ENCODE measurements at regions not wholly inside any gene's neighbourhood (a gene's known extent, or its start where the extent isn't known, plus 50 kb on each side); places are given as distances from the start of the nearest gene placed in this dataset.

GRCh38 chr10:3245395-3245794 is 72.8 kb upstream of the PITRM1 start:
- FAIRE-seq = no peak

DNA sequence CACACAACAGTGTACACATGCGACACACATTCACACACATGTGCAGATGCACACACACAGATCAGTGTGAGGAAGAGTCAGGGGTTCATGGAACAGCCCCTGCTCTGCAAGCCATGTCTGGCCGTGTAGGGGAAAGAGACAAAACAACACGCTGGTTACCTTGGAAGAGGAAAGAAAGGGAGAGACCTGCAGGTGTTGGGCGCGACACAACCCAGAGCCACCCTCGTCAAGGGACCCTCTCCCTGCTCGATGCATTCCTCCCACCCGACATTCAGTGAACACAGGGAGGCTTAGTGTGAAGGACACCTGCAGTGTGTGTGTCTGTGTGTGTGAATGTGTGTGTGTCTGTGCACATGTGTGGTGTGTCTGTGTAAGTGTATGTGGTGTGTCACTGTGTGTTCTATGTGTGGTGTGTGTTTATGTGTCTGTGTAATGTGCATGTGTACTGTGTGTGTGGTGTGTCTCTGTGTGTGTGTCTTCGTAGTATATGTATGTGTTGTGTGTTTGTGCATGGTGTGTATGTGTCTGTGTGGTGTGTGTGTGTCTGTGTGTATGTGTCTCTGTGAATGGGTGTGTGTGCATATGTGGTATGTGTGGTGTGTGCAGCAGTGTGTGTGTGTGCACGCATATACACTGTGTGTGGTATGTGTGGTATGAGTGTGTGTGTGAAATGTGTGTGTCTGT is 69.5 kb upstream of the PITRM1 start:
- TF ChIP-seq POLR2A (IDR thresholded peaks at IDR 0.05; ENCODE audit: low read depth, low read length) (no peak), TAF1 (IDR thresholded peaks at IDR 0.05; ENCODE audit: borderline replicate concordance, low read depth, low read length) (no peak), POLR2AphosphoS5 (IDR thresholded peaks at IDR 0.05; ENCODE audit: low read depth, low read length) (no peak)
- FAIRE-seq = peak; percentile 27
- no peak for DNase-seq (ENCODE audit: insufficient read length)

More at GRCh38 chr10:3245395-3245794, 72.8 kb upstream of the PITRM1 start:
- no peak for DNase-seq (ENCODE audit: insufficient read length)
- TF ChIP-seq POLR2A (IDR thresholded peaks at IDR 0.05; ENCODE audit: low read depth, low read length) = no peak
- TF ChIP-seq TAF1 (IDR thresholded peaks at IDR 0.05; ENCODE audit: borderline replicate concordance, low read depth, low read length) = no peak
- TF ChIP-seq POLR2AphosphoS5 (IDR thresholded peaks at IDR 0.05; ENCODE audit: low read depth, low read length) = no peak

DNA sequence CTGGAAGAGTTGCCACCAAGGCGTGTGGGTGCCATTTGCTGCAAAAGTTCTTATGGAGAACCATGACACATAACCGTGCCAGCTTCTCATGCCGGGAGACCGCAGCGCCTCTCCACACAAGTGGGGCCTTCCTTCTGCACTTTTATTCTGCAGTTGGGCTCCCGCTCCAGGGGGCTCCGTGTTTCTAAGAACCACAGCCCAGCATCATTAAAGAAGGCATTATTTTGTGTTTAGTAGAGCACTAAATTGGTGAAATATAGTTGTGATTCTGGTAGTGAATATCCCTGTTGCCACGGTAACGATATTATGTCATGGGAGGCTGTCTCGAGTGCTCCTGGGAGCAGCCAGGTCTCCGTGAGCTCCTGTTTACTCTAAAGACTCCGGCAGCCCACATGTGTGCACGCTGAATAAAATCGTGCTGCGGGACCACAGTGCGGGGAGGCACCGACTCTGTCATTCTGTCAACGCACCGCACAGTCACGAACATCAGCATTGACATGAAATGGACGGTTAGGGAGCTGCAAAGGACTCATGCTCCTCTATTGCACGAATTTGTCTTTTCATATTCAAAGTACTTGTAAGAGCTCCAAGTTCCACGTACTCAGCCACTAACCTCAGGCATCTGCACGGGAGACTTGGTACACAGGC is 68.8 kb upstream of the PITRM1 start:
- FAIRE-seq (no peak), DNase-seq (ENCODE audit: insufficient read length) (no peak)
- TF ChIP-seq POLR2AphosphoS5 (IDR thresholded peaks at IDR 0.05; ENCODE audit: low read depth, low read length) (no peak), POLR2A (IDR thresholded peaks at IDR 0.05; ENCODE audit: low read depth, low read length) (no peak), TAF1 (IDR thresholded peaks at IDR 0.05; ENCODE audit: borderline replicate concordance, low read depth, low read length) (no peak)

- TF ChIP-seq POLR2AphosphoS5 (IDR thresholded peaks at IDR 0.05; ENCODE audit: low read depth, low read length) (no peak), TAF1 (IDR thresholded peaks at IDR 0.05; ENCODE audit: borderline replicate concordance, low read depth, low read length) (no peak), POLR2A (IDR thresholded peaks at IDR 0.05; ENCODE audit: low read depth, low read length) (no peak)
- DNase-seq (ENCODE audit: insufficient read length) (no peak), FAIRE-seq (no peak)
Observed at GRCh38 chr10:3239920-3240894, 67.6 kb upstream of the PITRM1 start.

DNA sequence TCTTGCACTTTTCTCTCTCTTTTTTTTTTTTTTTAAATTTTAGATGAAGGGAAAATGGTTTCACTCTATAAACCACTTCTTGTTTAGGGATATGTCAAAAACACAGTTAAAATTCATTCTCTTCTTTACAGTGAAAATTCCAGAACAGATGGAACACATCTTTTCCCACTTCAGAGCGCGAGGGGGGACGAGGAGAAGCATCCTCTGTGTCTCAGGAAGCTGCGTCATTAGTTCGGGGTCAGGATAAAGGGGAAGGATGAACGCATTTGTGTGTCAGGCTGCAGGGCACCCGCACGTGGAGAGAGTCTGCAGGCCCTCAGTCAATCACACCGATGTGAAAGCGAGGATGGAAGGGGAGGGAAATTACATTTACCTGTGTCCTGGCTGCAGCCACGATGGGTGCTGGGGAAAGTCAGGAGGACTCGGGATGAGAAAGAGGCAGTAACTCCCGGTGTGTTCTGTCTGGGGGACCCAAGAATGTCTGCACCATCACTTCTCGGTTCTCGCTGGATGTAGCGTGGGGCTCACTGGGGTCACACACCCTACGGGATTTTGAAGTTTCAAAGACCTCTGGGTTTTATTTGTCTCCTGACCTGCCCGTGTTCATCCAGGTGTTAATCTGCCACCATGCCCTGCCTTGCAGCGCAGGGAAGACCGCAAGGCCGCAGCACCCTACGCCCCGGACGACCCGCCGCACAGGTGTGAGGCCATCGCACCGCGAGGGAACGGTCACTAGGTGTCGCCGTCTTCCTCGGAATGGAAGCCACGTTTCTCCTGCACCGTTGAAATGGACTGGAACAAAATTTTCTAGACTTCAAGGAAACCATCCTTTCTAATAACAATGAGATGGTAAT is 66.7 kb upstream of the PITRM1 start:
- no peak for TF ChIP-seq POLR2A (IDR thresholded peaks at IDR 0.05; ENCODE audit: low read depth, low read length)
- TF ChIP-seq TAF1 (IDR thresholded peaks at IDR 0.05; ENCODE audit: borderline replicate concordance, low read depth, low read length) = no peak
- no peak for TF ChIP-seq POLR2AphosphoS5 (IDR thresholded peaks at IDR 0.05; ENCODE audit: low read depth, low read length)
- DNase-seq (ENCODE audit: insufficient read length) = peak; percentile 60
- peak; percentile 77 for FAIRE-seq

- TF ChIP-seq TAF1 (IDR thresholded peaks at IDR 0.05; ENCODE audit: borderline replicate concordance, low read depth, low read length) = no peak
- no peak for TF ChIP-seq POLR2A (IDR thresholded peaks at IDR 0.05; ENCODE audit: low read depth, low read length)
- TF ChIP-seq POLR2AphosphoS5 (IDR thresholded peaks at IDR 0.05; ENCODE audit: low read depth, low read length) = no peak
- no peak for FAIRE-seq
- no peak for DNase-seq (ENCODE audit: insufficient read length)
Observed at GRCh38 chr10:3238115-3238871, 65.7 kb upstream of the PITRM1 start.

DNA sequence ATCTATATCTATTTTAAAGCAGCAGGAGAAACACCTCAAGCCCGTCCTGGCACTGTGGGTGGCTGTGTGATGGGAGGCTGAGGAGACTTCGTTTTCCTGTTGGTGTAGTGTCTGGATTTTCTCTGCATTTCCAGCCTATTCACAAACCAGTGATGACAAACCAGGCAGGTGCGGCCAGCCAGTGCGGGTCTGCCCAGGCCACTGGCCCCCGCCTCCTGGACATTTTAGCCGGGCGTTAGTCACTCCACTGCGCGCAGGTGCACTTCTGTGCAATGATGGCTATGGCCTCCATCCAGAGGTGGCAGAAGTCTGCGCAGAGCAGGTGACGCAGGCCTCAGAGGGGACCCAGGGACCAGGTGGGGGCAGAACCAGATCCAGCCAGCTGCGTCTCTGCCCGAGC is 64.9 kb upstream of the PITRM1 start:
- DNase-seq (ENCODE audit: insufficient read length) = no peak
- FAIRE-seq = no peak
- no peak for TF ChIP-seq POLR2AphosphoS5 (IDR thresholded peaks at IDR 0.05; ENCODE audit: low read depth, low read length)
- no peak for TF ChIP-seq TAF1 (IDR thresholded peaks at IDR 0.05; ENCODE audit: borderline replicate concordance, low read depth, low read length)
- no peak for TF ChIP-seq POLR2A (IDR thresholded peaks at IDR 0.05; ENCODE audit: low read depth, low read length)

GRCh38 chr10:3236644-3237404 is 64.2 kb upstream of the PITRM1 start:
- DNase-seq (ENCODE audit: insufficient read length) (no peak), FAIRE-seq (no peak)
- TF ChIP-seq TAF1 (IDR thresholded peaks at IDR 0.05; ENCODE audit: borderline replicate concordance, low read depth, low read length) (no peak), POLR2AphosphoS5 (IDR thresholded peaks at IDR 0.05; ENCODE audit: low read depth, low read length) (no peak), POLR2A (IDR thresholded peaks at IDR 0.05; ENCODE audit: low read depth, low read length) (no peak)

DNA sequence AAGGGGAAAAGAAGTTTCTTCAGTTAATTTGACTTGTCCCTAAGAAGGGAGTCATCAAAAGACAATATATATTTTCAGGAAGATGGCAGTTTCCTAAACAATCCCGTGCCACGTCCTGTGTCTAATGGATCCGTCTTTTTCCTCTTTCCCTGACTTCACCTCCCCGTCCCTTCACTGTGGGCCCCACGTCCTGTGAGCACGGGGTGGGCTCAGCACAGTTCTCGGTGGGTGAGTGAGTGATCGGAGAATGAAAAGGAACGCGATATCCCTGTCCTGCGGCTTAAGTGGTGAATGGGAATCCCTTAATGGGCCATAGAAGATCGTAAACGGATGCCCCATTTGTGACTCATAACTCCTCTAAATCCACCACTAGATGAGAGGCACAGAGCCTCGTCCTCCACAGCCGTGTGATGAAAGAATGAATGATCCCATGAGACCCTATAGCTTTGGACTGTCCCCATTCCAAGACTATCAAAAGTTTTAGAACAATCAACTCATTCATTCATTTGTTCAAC is 63.5 kb upstream of the PITRM1 start:
- TF ChIP-seq POLR2AphosphoS5 (IDR thresholded peaks at IDR 0.05; ENCODE audit: low read depth, low read length) (no peak), POLR2A (IDR thresholded peaks at IDR 0.05; ENCODE audit: low read depth, low read length) (no peak), TAF1 (IDR thresholded peaks at IDR 0.05; ENCODE audit: borderline replicate concordance, low read depth, low read length) (no peak)
- FAIRE-seq (no peak), DNase-seq (ENCODE audit: insufficient read length) (no peak)

All from GM12892 (cell line).